ENCODE measurements at regions not wholly inside any gene's neighbourhood (a gene's known extent, or its start where the extent isn't known, plus 50 kb on each side); places are given as distances from the start of the nearest gene placed in this dataset.
"Not testable (repeated sequence)": the region's sequence is repeated elsewhere in the genome, so short reads cannot be mapped to it uniquely, and the experiment has no call there.

GRCh38 chr12:66776974-66777373, 98.1 kb upstream of the GRIP1 start:
- DNase-seq: no peak

GRCh38 chr12:66779466-66779865, 100.6 kb upstream of the GRIP1 start:
- DNase-seq: no peak

GRCh38 chr12:66786531-66787308, 107.8 kb upstream of the GRIP1 start:
- peak; percentile 53 for DNase-seq

- DNase-seq: no peak
Measured at GRCh38 chr12:66799551-66799950, 120.7 kb upstream of the GRIP1 start.

GRCh38 chr12:66800046-66800445, 121.2 kb upstream of the GRIP1 start:
- DNase-seq: no peak

GRCh38 chr12:66803930-66804329, 125.1 kb upstream of the GRIP1 start:
- peak; percentile 76 for DNase-seq

- peak; percentile 84 for DNase-seq
Measured at GRCh38 chr12:66804563-66804974, 125.7 kb upstream of the GRIP1 start.

GRCh38 chr12:66808606-66809005, 129.7 kb upstream of the GRIP1 start:
- peak; percentile 73 for DNase-seq

- DNase-seq: no peak
Measured at GRCh38 chr12:66813137-66813892, 134.4 kb upstream of the GRIP1 start.

- DNase-seq: no peak
Measured at GRCh38 chr12:66819587-66819986, 140.7 kb upstream of the GRIP1 start.

- DNase-seq: no peak
Measured at GRCh38 chr12:66822961-66823360, 144.1 kb upstream of the GRIP1 start.

GRCh38 chr12:66823857-66824570, 145.1 kb upstream of the GRIP1 start:
- DNase-seq: peak; percentile 43

GRCh38 chr12:66825921-66826320, 147.0 kb upstream of the GRIP1 start:
- not testable (repeated sequence) for DNase-seq

- DNase-seq: no peak
Measured at GRCh38 chr12:66829660-66830325, 150.9 kb upstream of the GRIP1 start.

- DNase-seq: no peak
Measured at GRCh38 chr12:66831495-66831894, 152.6 kb upstream of the GRIP1 start.

GRCh38 chr12:66832997-66833396, 154.1 kb upstream of the GRIP1 start:
- no peak for DNase-seq

- DNase-seq: peak; percentile 63
Measured at GRCh38 chr12:66836623-66837310, 157.9 kb upstream of the GRIP1 start.

- DNase-seq: peak; percentile 33
Measured at GRCh38 chr12:66837311-66837627, 158.4 kb upstream of the GRIP1 start.

- DNase-seq: peak; percentile 72
Measured at GRCh38 chr12:66838366-66838765, 159.5 kb upstream of the GRIP1 start.

GRCh38 chr12:66848967-66849366, 170.1 kb upstream of the GRIP1 start:
- no peak for DNase-seq

- DNase-seq: no peak
Measured at GRCh38 chr12:66851134-66851533, 172.3 kb upstream of the GRIP1 start.

- DNase-seq: no peak
Measured at GRCh38 chr12:66852091-66852490, 173.2 kb upstream of the GRIP1 start.

GRCh38 chr12:66852765-66853164, 173.9 kb upstream of the GRIP1 start:
- DNase-seq: peak; percentile 33
